Smooth muscle cell (in vitro differentiated cells): ENCODE measurements at regions not wholly inside any gene's neighbourhood (a gene's known extent, or its start where the extent isn't known, plus 50 kb on each side); places are given as distances from the start of the nearest gene placed in this dataset.

Source experiments
- DNase-seq: peaks from one replicate; lab custom pipeline; 2025; ENCODE audit not compliant: unreplicated experiment; lab: John Stamatoyannopoulos, UW
- H2AFZ ChIP-seq: fragments of 200-600 bp; sonication (generic); 2 replicates; pipeline ENCODE4 v1.6.0; 2016; ENCODE audit warnings: antibody characterized with exemption, low read depth, mild to moderate bottlenecking
- H3F3A ChIP-seq: fragments of 200-600 bp; sonication (generic); 2 replicates; pipeline ENCODE4 v1.6.0; 2017; ENCODE audit warnings: antibody characterized with exemption, low read depth
- H3K27ac ChIP-seq: fragments of 200-600 bp; sonication (generic); 2 replicates; pipeline ENCODE4 v1.5.1; 2016; ENCODE audit warnings: low read depth, mild to moderate bottlenecking
- H3K27me3 ChIP-seq: fragments of 200-600 bp; sonication (generic); 2 replicates; pipeline ENCODE4 v1.6.1; 2016; ENCODE audit warnings: low read depth, mild to moderate bottlenecking
- H3K36me3 ChIP-seq: fragments of 200-600 bp; sonication (generic); 2 replicates; pipeline ENCODE4 v1.5.1; 2016; ENCODE audit warnings: low read depth
- H3K4me1 ChIP-seq: fragments of 200-600 bp; sonication (generic); 2 replicates; pipeline ENCODE4 v1.5.1; 2016; ENCODE audit warnings: low read depth
- H3K4me2 ChIP-seq: fragments of 200-600 bp; sonication (generic); 2 replicates; pipeline ENCODE4 v1.6.0; 2016; ENCODE audit warnings: mild to moderate bottlenecking
- H3K4me3 ChIP-seq: fragments of 200-600 bp; sonication (generic); 2 replicates; pipeline ENCODE4 v1.5.1; 2016; ENCODE audit warnings: mild to moderate bottlenecking
- H3K79me2 ChIP-seq: fragments of 200-600 bp; sonication (generic); 2 replicates; pipeline ENCODE4 v1.6.0; 2016; ENCODE audit warnings: low read depth, mild to moderate bottlenecking
- H3K9ac ChIP-seq: fragments of 200-600 bp; sonication (generic); 2 replicates; pipeline ENCODE4 v1.6.0; 2016; ENCODE audit warnings: low read depth
- H3K9me3 ChIP-seq: fragments of 200-600 bp; sonication (generic); replicated peaks from 2 replicates; pipeline ENCODE4 v1.5.1; 2016; ENCODE audit warnings: low read depth
- H4K20me1 ChIP-seq: fragments of 200-600 bp; sonication (generic); 2 replicates; pipeline ENCODE4 v1.6.0; 2016; ENCODE audit warnings: low read depth
- WGBS: methylation state at CpG from one replicate; pipeline ENCODE4 v1.1.7; 2016; ENCODE audit warnings: low lambda C conversion rate; 5-methylcytosine and 5-hydroxymethylcytosine counted together
- TF ChIP-seq, protein P1 (sequence below): fragments of 200-600 bp; sonication (generic); IDR thresholded peaks from 2 replicates; pipeline ENCODE4 v1.5.1; 2017; ENCODE audit warnings: borderline replicate concordance, mild to moderate bottlenecking, antibody characterized with exemption; ENCODE audit not compliant: insufficient read depth, poor library complexity, severe bottlenecking

- Histone ChIP-seq H3K9me3 (no peaks in the 10 kb centered on the region), H3K36me3 (no peaks in the 10 kb centered on the region), H3K79me2 (no peaks in the 10 kb centered on the region), H3K4me3 (no peak overlapping the region), H4K20me1 (no peaks in the 10 kb centered on the region), H3K9ac (no peak overlapping the region), H3K27ac (no peak overlapping the region), H3F3A (no peaks in the 10 kb centered on the region), H3K4me1 (no peaks in the 10 kb centered on the region), H3K4me2 (no peak overlapping the region), H3K27me3 (no peaks in the 10 kb centered on the region), H2AFZ (no peak overlapping the region)
- TF ChIP-seq, protein P1, sequence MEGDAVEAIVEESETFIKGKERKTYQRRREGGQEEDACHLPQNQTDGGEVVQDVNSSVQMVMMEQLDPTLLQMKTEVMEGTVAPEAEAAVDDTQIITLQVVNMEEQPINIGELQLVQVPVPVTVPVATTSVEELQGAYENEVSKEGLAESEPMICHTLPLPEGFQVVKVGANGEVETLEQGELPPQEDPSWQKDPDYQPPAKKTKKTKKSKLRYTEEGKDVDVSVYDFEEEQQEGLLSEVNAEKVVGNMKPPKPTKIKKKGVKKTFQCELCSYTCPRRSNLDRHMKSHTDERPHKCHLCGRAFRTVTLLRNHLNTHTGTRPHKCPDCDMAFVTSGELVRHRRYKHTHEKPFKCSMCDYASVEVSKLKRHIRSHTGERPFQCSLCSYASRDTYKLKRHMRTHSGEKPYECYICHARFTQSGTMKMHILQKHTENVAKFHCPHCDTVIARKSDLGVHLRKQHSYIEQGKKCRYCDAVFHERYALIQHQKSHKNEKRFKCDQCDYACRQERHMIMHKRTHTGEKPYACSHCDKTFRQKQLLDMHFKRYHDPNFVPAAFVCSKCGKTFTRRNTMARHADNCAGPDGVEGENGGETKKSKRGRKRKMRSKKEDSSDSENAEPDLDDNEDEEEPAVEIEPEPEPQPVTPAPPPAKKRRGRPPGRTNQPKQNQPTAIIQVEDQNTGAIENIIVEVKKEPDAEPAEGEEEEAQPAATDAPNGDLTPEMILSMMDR, result no peak
- 80% methylated on average over 2 of the region's 2 CpGs for WGBS
- DNase-seq, result no peak
Observed at GRCh38 chr6:74467533-74468215, 738.2 kb downstream of the COL12A1 start.

- TF ChIP-seq, protein P1, result no peak
- Histone ChIP-seq H3K27ac (no peak overlapping the region), H3F3A (no peaks in the 10 kb centered on the region), H3K79me2 (no peaks in the 10 kb centered on the region), H4K20me1 (no peaks in the 10 kb centered on the region), H3K4me2 (no peak overlapping the region), H3K9me3 (no peaks in the 10 kb centered on the region), H3K36me3 (no peaks in the 10 kb centered on the region), H3K9ac (no peak overlapping the region), H3K27me3 (no peaks in the 10 kb centered on the region), H3K4me1 (no peaks in the 10 kb centered on the region), H3K4me3 (no peak overlapping the region), H2AFZ (no peak overlapping the region)
- DNase-seq, result no peak
- WGBS, result 66% methylated on average over 2 of the region's 2 CpGs
Observed at GRCh38 chr6:74466572-74466971, 739.3 kb downstream of the COL12A1 start.

DNA sequence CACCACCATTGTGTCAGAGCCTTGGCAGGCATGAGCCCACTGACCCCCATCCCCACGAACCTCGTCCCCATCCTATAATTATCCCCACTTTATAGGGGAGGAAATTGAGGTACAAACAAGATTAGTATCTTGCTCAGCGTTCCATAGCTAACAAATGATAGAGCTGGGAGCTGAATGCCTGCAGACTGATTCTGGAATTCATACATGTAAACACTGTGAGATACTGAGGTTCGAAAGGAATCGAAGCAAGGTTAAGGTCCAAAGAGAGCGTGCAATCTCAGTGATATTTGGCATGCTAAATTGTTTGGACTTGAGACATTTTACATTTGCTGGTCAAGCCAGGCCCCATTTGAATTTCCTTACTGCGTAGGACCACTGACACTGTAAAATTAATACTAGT, 746.6 kb downstream of the COL12A1 start:
- TF ChIP-seq, protein P1, result no peak

GRCh38 chr6:74458536-74458935, 747.3 kb downstream of the COL12A1 start:
- H3K79me2 ChIP-seq, result no peaks in the 10 kb centered on the region
- no peaks in the 10 kb centered on the region for H3K4me1 ChIP-seq
- no peak overlapping the region for H3K4me2 ChIP-seq
- H2AFZ ChIP-seq, result no peak overlapping the region
- H4K20me1 ChIP-seq, result no peaks in the 10 kb centered on the region
- no peaks in the 10 kb centered on the region for H3K9me3 ChIP-seq
- TF ChIP-seq, protein P1, result no peak
- no peaks in the 10 kb centered on the region for H3K36me3 ChIP-seq
- H3K27ac ChIP-seq, result no peak overlapping the region
- H3F3A ChIP-seq, result no peaks in the 10 kb centered on the region
- H3K9ac ChIP-seq, result no peak overlapping the region
- no peak overlapping the region for H3K4me3 ChIP-seq
- no peak for DNase-seq
- no peaks in the 10 kb centered on the region for H3K27me3 ChIP-seq
- WGBS, result 71% methylated on average over 1 of the region's 1 CpG

More for the DNA sequence above, 746.6 kb downstream of the COL12A1 start:
- no peaks in the 10 kb centered on the region for H3K36me3 ChIP-seq
- DNase-seq, result no peak
- no peaks in the 10 kb centered on the region for H3K79me2 ChIP-seq
- WGBS, result 91% methylated on average over 7 of the region's 7 CpGs
- H3K4me1 ChIP-seq, result no peaks in the 10 kb centered on the region
- no peak overlapping the region for H3K27ac ChIP-seq
- H3K9ac ChIP-seq, result no peak overlapping the region
- no peaks in the 10 kb centered on the region for H4K20me1 ChIP-seq
- H3F3A ChIP-seq, result no peaks in the 10 kb centered on the region
- no peak overlapping the region for H3K4me2 ChIP-seq
- no peaks in the 10 kb centered on the region for H3K27me3 ChIP-seq
- no peaks in the 10 kb centered on the region for H3K9me3 ChIP-seq
- no peak overlapping the region for H2AFZ ChIP-seq
- no peak overlapping the region for H3K4me3 ChIP-seq
